HG03571 (cell line): ENCODE measurements at regions not wholly inside any gene's neighbourhood (a gene's known extent, or its start where the extent isn't known, plus 50 kb on each side); places are given as distances from the start of the nearest gene placed in this dataset.
"Not testable (repeated sequence)": the region's sequence is repeated elsewhere in the genome, so short reads cannot be mapped to it uniquely, and the experiment has no call there.

ENCODE experiments used
- ATAC-seq: cut with Tn5 transposase; IDR thresholded peaks from one replicate; pipeline ENCODE4 v1.9.1; 2021; ENCODE audit not compliant: unreplicated experiment

- ATAC-seq: not testable (repeated sequence)
Measured at GRCh38 chr17:27365329-27365945, 71.5 kb downstream of the WSB1 start.

- ATAC-seq: no peak
Measured at GRCh38 chr17:27366437-27366836, 72.5 kb downstream of the WSB1 start.

- ATAC-seq: no peak
Measured at GRCh38 chr17:27367121-27367981, 73.4 kb downstream of the WSB1 start.

- ATAC-seq: no peak
Measured at GRCh38 chr17:27368151-27368795, 74.4 kb downstream of the WSB1 start.

- no peak for ATAC-seq
Measured at GRCh38 chr17:27368980-27369379, 75.1 kb downstream of the WSB1 start.

- ATAC-seq: no peak
Measured at GRCh38 chr17:27370776-27371175, 76.9 kb downstream of the WSB1 start.

- not testable (repeated sequence) for ATAC-seq
Measured at GRCh38 chr17:27373695-27374094, 79.8 kb downstream of the WSB1 start.

- no peak for ATAC-seq
Measured at GRCh38 chr17:27376637-27377547, 79.4 kb upstream of the KSR1 start.

- no peak for ATAC-seq
Measured at GRCh38 chr17:27378482-27379175, 77.6 kb upstream of the KSR1 start.

GRCh38 chr17:27379888-27380533 lies 76.2 kb upstream of the KSR1 start:
- no peak for ATAC-seq

GRCh38 chr17:27380551-27380950 lies 75.7 kb upstream of the KSR1 start:
- no peak for ATAC-seq

- peak; percentile 55 for ATAC-seq
Measured at GRCh38 chr17:27381007-27381501, 75.2 kb upstream of the KSR1 start.

GRCh38 chr17:27382025-27382424 lies 74.2 kb upstream of the KSR1 start:
- no peak for ATAC-seq

GRCh38 chr17:27384261-27384701 lies 72.0 kb upstream of the KSR1 start:
- no peak for ATAC-seq

- no peak for ATAC-seq
Measured at GRCh38 chr17:27384726-27385125, 71.5 kb upstream of the KSR1 start.

- no peak for ATAC-seq
Measured at GRCh38 chr17:27385626-27386025, 70.6 kb upstream of the KSR1 start.

- no peak for ATAC-seq
Measured at GRCh38 chr17:27386206-27387075, 69.8 kb upstream of the KSR1 start.

GRCh38 chr17:27389542-27390140 lies 66.6 kb upstream of the KSR1 start:
- ATAC-seq: no peak
